Hepatocyte (in vitro differentiated cells): ENCODE measurements at regions not wholly inside any gene's neighbourhood (a gene's known extent, or its start where the extent isn't known, plus 50 kb on each side); places are given as distances from the start of the nearest gene placed in this dataset.
"Not testable (repeated sequence)": the region's sequence is repeated elsewhere in the genome, so short reads cannot be mapped to it uniquely, and the experiment has no call there.

Experiments used
- DNase-seq: peaks from one replicate; pipeline ENCODE4 v3.0.0-alpha.2; 2016; ENCODE audit warnings: low spot score
- H2AFZ ChIP-seq: fragments of 200-600 bp; sonication (generic); 2 replicates; pipeline ENCODE4 v1.6.0; 2016; ENCODE audit warnings: antibody characterized with exemption, mild to moderate bottlenecking
- H3K27ac ChIP-seq: fragments of 200-600 bp; sonication (generic); 2 replicates; pipeline ENCODE4 v1.5.1; 2016; ENCODE audit warnings: mild to moderate bottlenecking
- H3K27me3 ChIP-seq: fragments of 200-600 bp; sonication (generic); 2 replicates; pipeline ENCODE4 v1.6.1; 2016
- H3K36me3 ChIP-seq: fragments of 200-600 bp; sonication (generic); replicated peaks from 2 replicates; pipeline ENCODE4 v1.5.1; 2016; ENCODE audit warnings: low read depth; ENCODE audit not compliant: insufficient read depth
- H3K4me1 ChIP-seq: fragments of 200-600 bp; sonication (generic); 2 replicates; pipeline ENCODE4 v1.5.1; 2016; ENCODE audit warnings: mild to moderate bottlenecking, moderate library complexity; ENCODE audit not compliant: insufficient read depth
- H3K4me2 ChIP-seq: fragments of 200-600 bp; sonication (generic); 2 replicates; pipeline ENCODE4 v1.6.0; 2016
- H3K4me3 ChIP-seq: fragments of 200-600 bp; sonication (generic); 2 replicates; pipeline ENCODE4 v1.5.1; 2016; ENCODE audit warnings: mild to moderate bottlenecking
- H3K79me2 ChIP-seq: fragments of 200-600 bp; sonication (generic); 2 replicates; pipeline ENCODE4 v1.6.0; 2017; ENCODE audit warnings: mild to moderate bottlenecking
- H3K9me2 ChIP-seq: fragments of 200-600 bp; sonication (generic); replicated peaks from 2 replicates; pipeline ENCODE4 v1.6.0; 2017; ENCODE audit warnings: mild to moderate bottlenecking; ENCODE audit not compliant: insufficient read depth
- H3K9me3 ChIP-seq: fragments of 200-600 bp; sonication (generic); 2 replicates; pipeline ENCODE4 v1.5.1; 2016; ENCODE audit warnings: low read depth, mild to moderate bottlenecking
- H4K20me1 ChIP-seq: fragments of 200-600 bp; sonication (generic); 2 replicates; pipeline ENCODE4 v1.6.0; 2016; ENCODE audit warnings: mild to moderate bottlenecking; ENCODE audit not compliant: insufficient read depth, poor library complexity, severe bottlenecking
- EZH2 ChIP-seq: fragments of 200-600 bp; sonication (generic); IDR thresholded peaks from 2 replicates; pipeline ENCODE4 v1.6.1; 2016; ENCODE audit warnings: antibody characterized with exemption, mild to moderate bottlenecking, borderline replicate concordance
- EZH2phosphoT487 ChIP-seq: fragments of 200-600 bp; sonication (generic); IDR thresholded peaks from one replicate; pipeline ENCODE4 v1.6.1; 2018; ENCODE audit warnings: antibody characterized with exemption, mild to moderate bottlenecking, low read depth, moderate library complexity; ENCODE audit not compliant: unreplicated experiment, severe bottlenecking
- WGBS: methylation state at CpG from one replicate; pipeline ENCODE4 v1.1.6; 2016; ENCODE audit warnings: low lambda C conversion rate; ENCODE audit errors: missing lambda C conversion rate; 5-methylcytosine and 5-hydroxymethylcytosine counted together
- TF ChIP-seq, protein P1 (sequence below): fragments of 200-600 bp; sonication (generic); IDR thresholded peaks from 2 replicates; pipeline ENCODE4 v1.5.1; 2016; ENCODE audit warnings: antibody characterized with exemption, mild to moderate bottlenecking; ENCODE audit not compliant: poor library complexity

DNA sequence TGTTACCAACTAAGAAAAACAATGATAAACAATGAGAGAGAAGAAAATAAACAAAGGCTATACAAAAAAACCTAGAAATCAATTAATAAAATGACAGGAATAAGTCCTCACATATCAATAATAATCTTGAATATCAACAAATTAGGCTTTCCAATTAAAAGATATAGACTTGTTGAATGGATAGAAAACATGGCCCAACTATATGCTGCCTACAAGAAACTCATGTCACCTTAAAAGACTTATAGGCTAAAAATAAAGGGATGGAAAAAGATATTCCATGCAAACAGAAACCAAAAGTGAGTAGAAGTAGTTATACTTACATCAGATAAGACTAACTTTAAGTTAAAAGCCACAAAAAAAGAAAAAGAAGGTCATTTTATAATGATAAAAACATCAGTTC, 183.9 kb downstream of the MYRFL start:
- H3K36me3 ChIP-seq, result no peaks in the 10 kb centered on the region
- H3K4me1 ChIP-seq, result no peaks in the 10 kb centered on the region
- H2AFZ ChIP-seq, result no peak overlapping the region
- H3K4me3 ChIP-seq, result no peak overlapping the region
- peaks cover 3% of the 10 kb centered on the region for H3K9me3 ChIP-seq
- no peak overlapping the region for H3K27ac ChIP-seq
- no peaks in the 10 kb centered on the region for H3K27me3 ChIP-seq
- H4K20me1 ChIP-seq, result no peaks in the 10 kb centered on the region
- H3K79me2 ChIP-seq, result no peaks in the 10 kb centered on the region
- no peaks in the 10 kb centered on the region for H3K9me2 ChIP-seq
- DNase-seq, result no peak
- H3K4me2 ChIP-seq, result no peak overlapping the region
- TF ChIP-seq, protein P1, sequence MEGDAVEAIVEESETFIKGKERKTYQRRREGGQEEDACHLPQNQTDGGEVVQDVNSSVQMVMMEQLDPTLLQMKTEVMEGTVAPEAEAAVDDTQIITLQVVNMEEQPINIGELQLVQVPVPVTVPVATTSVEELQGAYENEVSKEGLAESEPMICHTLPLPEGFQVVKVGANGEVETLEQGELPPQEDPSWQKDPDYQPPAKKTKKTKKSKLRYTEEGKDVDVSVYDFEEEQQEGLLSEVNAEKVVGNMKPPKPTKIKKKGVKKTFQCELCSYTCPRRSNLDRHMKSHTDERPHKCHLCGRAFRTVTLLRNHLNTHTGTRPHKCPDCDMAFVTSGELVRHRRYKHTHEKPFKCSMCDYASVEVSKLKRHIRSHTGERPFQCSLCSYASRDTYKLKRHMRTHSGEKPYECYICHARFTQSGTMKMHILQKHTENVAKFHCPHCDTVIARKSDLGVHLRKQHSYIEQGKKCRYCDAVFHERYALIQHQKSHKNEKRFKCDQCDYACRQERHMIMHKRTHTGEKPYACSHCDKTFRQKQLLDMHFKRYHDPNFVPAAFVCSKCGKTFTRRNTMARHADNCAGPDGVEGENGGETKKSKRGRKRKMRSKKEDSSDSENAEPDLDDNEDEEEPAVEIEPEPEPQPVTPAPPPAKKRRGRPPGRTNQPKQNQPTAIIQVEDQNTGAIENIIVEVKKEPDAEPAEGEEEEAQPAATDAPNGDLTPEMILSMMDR, result no peak
- TF ChIP-seq EZH2 (no peak), EZH2phosphoT487 (no peak)

DNA sequence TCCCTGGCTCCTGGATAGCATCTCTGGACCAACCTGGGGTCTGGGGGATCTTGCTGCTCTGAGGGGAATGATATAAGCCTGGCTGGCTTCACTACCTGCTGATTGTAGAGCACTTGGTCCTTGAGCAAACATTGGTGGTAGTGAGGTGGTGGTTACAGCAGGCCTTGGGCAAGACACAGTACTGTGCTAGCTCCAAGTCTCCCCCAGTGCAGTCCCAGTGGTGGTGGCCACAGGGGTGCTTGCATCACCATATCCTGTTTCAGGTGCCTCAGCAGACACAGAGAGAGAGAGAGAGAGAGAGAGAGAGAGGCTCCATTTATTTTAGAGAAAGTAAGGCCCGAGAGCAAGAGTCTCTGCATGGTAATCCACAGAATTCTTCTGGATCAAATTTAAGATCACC, 186.3 kb downstream of the MYRFL start:
- TF ChIP-seq EZH2 (no peak), EZH2phosphoT487 (no peak)
- TF ChIP-seq, protein P1, result no peak
- Histone ChIP-seq H3K27ac (no peak overlapping the region), H3K4me1 (no peaks in the 10 kb centered on the region), H3K4me3 (no peak overlapping the region), H4K20me1 (no peaks in the 10 kb centered on the region), H3K9me2 (no peaks in the 10 kb centered on the region), H2AFZ (no peak overlapping the region), H3K27me3 (no peaks in the 10 kb centered on the region), H3K9me3 (peaks cover 3% of the 10 kb centered on the region), H3K36me3 (no peaks in the 10 kb centered on the region), H3K79me2 (no peaks in the 10 kb centered on the region), H3K4me2 (no peak overlapping the region)
- DNase-seq, result no peak
- WGBS, result 100% methylated on average over 1 of the region's 1 CpG

DNA sequence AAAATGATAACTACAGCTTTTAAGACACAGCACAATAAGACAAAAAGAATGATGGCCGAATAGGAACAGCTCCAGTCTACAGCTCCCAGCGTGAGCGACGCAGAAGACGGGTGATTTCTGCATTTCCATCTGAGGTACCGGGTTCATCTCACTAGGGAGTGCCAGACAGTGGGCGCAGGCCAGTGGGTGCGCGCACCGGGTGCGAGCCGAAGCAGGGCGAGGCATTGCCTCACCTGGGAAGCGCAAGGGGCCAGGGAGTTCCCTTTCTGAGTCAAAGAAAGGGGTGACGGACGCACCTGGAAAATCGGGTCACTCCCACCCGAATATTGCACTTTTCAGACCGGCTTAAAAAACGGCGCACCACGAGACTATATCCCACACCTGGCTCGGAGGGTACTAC, 188.0 kb downstream of the MYRFL start:
- 80% methylated on average over 22 of the region's 23 CpGs for WGBS
- DNase-seq, H3K27ac ChIP-seq, H4K20me1 ChIP-seq, H3K27me3 ChIP-seq, H3K4me1 ChIP-seq, H3K4me2 ChIP-seq, H3K9me2 ChIP-seq, H3K36me3 ChIP-seq, H3K4me3 ChIP-seq, H3K79me2 ChIP-seq, H2AFZ ChIP-seq, H3K9me3 ChIP-seq: not testable (repeated sequence)

DNA sequence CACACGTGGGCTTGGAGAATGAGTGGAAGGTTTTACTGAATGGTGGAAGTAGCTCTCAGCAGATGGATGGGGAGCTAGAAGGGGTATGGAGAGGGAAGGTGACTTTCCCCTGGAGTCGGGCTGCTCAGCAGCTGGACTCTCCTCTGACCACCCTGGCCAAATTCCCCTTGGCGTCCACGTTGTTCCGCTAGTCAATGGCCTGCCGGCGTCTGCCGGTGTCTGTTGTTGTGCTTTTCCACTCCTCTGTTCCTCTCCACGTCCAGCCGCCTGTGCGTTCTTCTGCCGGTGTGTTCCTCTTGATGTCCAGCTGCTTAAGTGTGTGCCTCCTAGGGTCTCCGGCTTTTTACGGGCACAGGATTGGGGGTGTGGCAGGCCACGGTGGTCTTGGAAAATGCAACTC, 203.5 kb downstream of the MYRFL start:
- TF ChIP-seq EZH2phosphoT487, result no peak
- H3K4me2 ChIP-seq, result no peak overlapping the region
- 98% methylated on average over 15 of the region's 15 CpGs for WGBS
- H3K27me3 ChIP-seq, result no peaks in the 10 kb centered on the region
- H4K20me1 ChIP-seq, result no peaks in the 10 kb centered on the region
- H3K4me1 ChIP-seq, result no peaks in the 10 kb centered on the region
- H3K9me2 ChIP-seq, result no peaks in the 10 kb centered on the region
- DNase-seq, result no peak
- no peaks in the 10 kb centered on the region for H3K36me3 ChIP-seq
- H2AFZ ChIP-seq, result no peak overlapping the region
- no peak overlapping the region for H3K4me3 ChIP-seq
- no peaks in the 10 kb centered on the region for H3K79me2 ChIP-seq
- H3K27ac ChIP-seq, result no peak overlapping the region
- no peaks in the 10 kb centered on the region for H3K9me3 ChIP-seq

DNA sequence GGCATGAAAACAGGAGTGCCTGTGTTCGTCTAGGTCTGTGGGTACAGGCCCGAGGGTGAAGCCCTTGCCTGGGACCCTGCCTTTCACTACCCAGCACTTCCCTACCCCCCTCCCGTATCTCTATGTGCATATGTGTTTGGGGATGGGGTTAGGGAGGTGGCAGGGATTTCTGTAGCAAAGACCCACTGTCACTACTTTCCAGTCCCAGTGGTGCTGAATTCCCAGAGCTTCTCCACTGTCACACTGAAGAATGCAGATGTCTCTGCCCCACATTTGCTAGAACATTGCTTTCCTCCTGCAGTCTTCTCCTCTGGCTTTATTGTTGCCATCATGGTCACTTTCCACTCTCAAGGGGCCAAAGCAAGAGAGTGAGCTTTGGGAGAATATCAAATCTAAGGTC, 203.9 kb downstream of the MYRFL start:
- no peaks in the 10 kb centered on the region for H3K9me3 ChIP-seq
- DNase-seq, result no peak
- no peaks in the 10 kb centered on the region for H3K9me2 ChIP-seq
- H3K4me3 ChIP-seq, result no peak overlapping the region
- H4K20me1 ChIP-seq, result no peaks in the 10 kb centered on the region
- H3K79me2 ChIP-seq, result no peaks in the 10 kb centered on the region
- H3K27me3 ChIP-seq, result no peaks in the 10 kb centered on the region
- H2AFZ ChIP-seq, result no peak overlapping the region
- H3K36me3 ChIP-seq, result no peaks in the 10 kb centered on the region
- H3K4me2 ChIP-seq, result no peak overlapping the region
- TF ChIP-seq EZH2 (no peak), EZH2phosphoT487 (no peak)
- TF ChIP-seq, protein P1, result no peak
- no peaks in the 10 kb centered on the region for H3K4me1 ChIP-seq
- no peak overlapping the region for H3K27ac ChIP-seq
- 90% methylated on average over 3 of the region's 3 CpGs for WGBS
